ENCODE measurements at regions not wholly inside any gene's neighbourhood (a gene's known extent, or its start where the extent isn't known, plus 50 kb on each side); places are given as distances from the start of the nearest gene placed in this dataset.

GRCh38 chr1:24985737-24986136, 55.7 kb upstream of the RUNX3 start:
- no peak for DNase-seq (ENCODE audit: low read depth)

- DNase-seq (ENCODE audit: low read depth) = no peak
Measured at GRCh38 chr1:24984800-24985522, 54.9 kb upstream of the RUNX3 start.

- DNase-seq (ENCODE audit: low read depth) = no peak
Measured at GRCh38 chr1:24984300-24984699, 54.2 kb upstream of the RUNX3 start.

- DNase-seq (ENCODE audit: low read depth) = no peak
Measured at GRCh38 chr1:24983006-24983680, 53.1 kb upstream of the RUNX3 start.

GRCh38 chr1:24981631-24982005, 51.5 kb upstream of the RUNX3 start:
- DNase-seq (ENCODE audit: low read depth) = no peak

GRCh38 chr1:24980836-24981630, 51.0 kb upstream of the RUNX3 start:
- DNase-seq (ENCODE audit: low read depth) = no peak

Measured in CMK (cell line).